ENCODE measurements at regions not wholly inside any gene's neighbourhood (a gene's known extent, or its start where the extent isn't known, plus 50 kb on each side); places are given as distances from the start of the nearest gene placed in this dataset.

- H3K9me3 ChIP-seq (ENCODE audit: control insufficient read depth, low read length) = peaks cover 1% of the 10 kb centered on the region
- intact Hi-C loops (cut with DNase I) = no loop called here
- H3K36me3 ChIP-seq (ENCODE audit: control insufficient read depth in 1 of 2, insufficient read depth in 2 of 2, low read length in 1 of 2) = no peaks in the 10 kb centered on the region
- H3K27me3 ChIP-seq (ENCODE audit: control insufficient read depth in 1 of 2, insufficient read depth in 2 of 2, low read length in 1 of 2) = no peaks in the 10 kb centered on the region
- ATAC-seq (ENCODE audit: low FRiP score) (no peak), DNase-seq (no peak)
- H3K4me3 ChIP-seq (ENCODE audit: low read length in 2 of 2) = no peak overlapping the region
- 31% methylated on average over 2 of the region's 2 CpGs for WGBS, 2 donors
- H3K27ac ChIP-seq (ENCODE audit: low read depth in 1 of 2, low read length in 2 of 2) = no peak overlapping the region
- no peaks in the 10 kb centered on the region for H3K4me1 ChIP-seq (ENCODE audit: control insufficient read depth in 1 of 2, insufficient read depth in 2 of 2, low read length in 2 of 2)
Measured at GRCh38 chr4:29805245-29805644, 914.9 kb upstream of the PCDH7 start.

GRCh38 chr4:29805916-29806480, 914.2 kb upstream of the PCDH7 start:
- no peaks in the 10 kb centered on the region for H3K27me3 ChIP-seq (ENCODE audit: control insufficient read depth in 1 of 2, insufficient read depth in 2 of 2, low read length in 1 of 2)
- 58 to 61% methylated on average over 3 of the region's 3 CpGs for WGBS, 2 donors
- intact Hi-C loops (cut with DNase I) = no loop called here
- DNase-seq (no peak), ATAC-seq (ENCODE audit: low FRiP score) (no peak)
- peaks cover 1% of the 10 kb centered on the region for H3K9me3 ChIP-seq (ENCODE audit: control insufficient read depth, low read length)
- H3K36me3 ChIP-seq (ENCODE audit: control insufficient read depth in 1 of 2, insufficient read depth in 2 of 2, low read length in 1 of 2) = no peaks in the 10 kb centered on the region
- H3K4me3 ChIP-seq (ENCODE audit: low read length in 2 of 2) = no peak overlapping the region
- H3K4me1 ChIP-seq (ENCODE audit: control insufficient read depth in 1 of 2, insufficient read depth in 2 of 2, low read length in 2 of 2) = no peaks in the 10 kb centered on the region
- H3K27ac ChIP-seq (ENCODE audit: low read depth in 1 of 2, low read length in 2 of 2) = no peak overlapping the region

GRCh38 chr4:29817961-29818360, 902.2 kb upstream of the PCDH7 start:
- no peaks in the 10 kb centered on the region for H3K9me3 ChIP-seq (ENCODE audit: control insufficient read depth, low read length)
- no peak for DNase-seq
- WGBS, 2 donors = 86 to 87% methylated on average over 4 of the region's 4 CpGs
- no peaks in the 10 kb centered on the region for H3K4me1 ChIP-seq (ENCODE audit: control insufficient read depth in 1 of 2, insufficient read depth in 2 of 2, low read length in 2 of 2)
- H3K27ac ChIP-seq (ENCODE audit: low read depth in 1 of 2, low read length in 2 of 2) = no peak overlapping the region
- intact Hi-C loops (cut with DNase I) = no loop called here
- H3K27me3 ChIP-seq (ENCODE audit: control insufficient read depth in 1 of 2, insufficient read depth in 2 of 2, low read length in 1 of 2) = no peaks in the 10 kb centered on the region
- no peak overlapping the region for H3K4me3 ChIP-seq (ENCODE audit: low read length in 2 of 2)
- no peaks in the 10 kb centered on the region for H3K36me3 ChIP-seq (ENCODE audit: control insufficient read depth in 1 of 2, insufficient read depth in 2 of 2, low read length in 1 of 2)
- no peak for ATAC-seq (ENCODE audit: low FRiP score)

- no peaks in the 10 kb centered on the region for H3K4me1 ChIP-seq (ENCODE audit: control insufficient read depth in 1 of 2, insufficient read depth in 2 of 2, low read length in 2 of 2)
- WGBS, 2 donors = 78 to 87% methylated on average over 2 of the region's 2 CpGs
- intact Hi-C loops (cut with DNase I) = no loop called here
- H3K36me3 ChIP-seq (ENCODE audit: control insufficient read depth in 1 of 2, insufficient read depth in 2 of 2, low read length in 1 of 2) = no peaks in the 10 kb centered on the region
- no peaks in the 10 kb centered on the region for H3K27me3 ChIP-seq (ENCODE audit: control insufficient read depth in 1 of 2, insufficient read depth in 2 of 2, low read length in 1 of 2)
- ATAC-seq (ENCODE audit: low FRiP score) (no peak), DNase-seq (no peak)
- H3K4me3 ChIP-seq (ENCODE audit: low read length in 2 of 2) = no peak overlapping the region
- no peak overlapping the region for H3K27ac ChIP-seq (ENCODE audit: low read depth in 1 of 2, low read length in 2 of 2)
- no peaks in the 10 kb centered on the region for H3K9me3 ChIP-seq (ENCODE audit: control insufficient read depth, low read length)
Measured at GRCh38 chr4:29829067-29829466, 891.1 kb upstream of the PCDH7 start.

- Histone ChIP-seq H3K4me1 (ENCODE audit: control insufficient read depth in 1 of 2, insufficient read depth in 2 of 2, low read length in 2 of 2) (no peaks in the 10 kb centered on the region), H3K4me3 (ENCODE audit: low read length in 2 of 2) (no peak overlapping the region), H3K36me3 (ENCODE audit: control insufficient read depth in 1 of 2, insufficient read depth in 2 of 2, low read length in 1 of 2) (no peaks in the 10 kb centered on the region), H3K9me3 (ENCODE audit: control insufficient read depth, low read length) (no peaks in the 10 kb centered on the region), H3K27me3 (ENCODE audit: control insufficient read depth in 1 of 2, insufficient read depth in 2 of 2, low read length in 1 of 2) (no peaks in the 10 kb centered on the region), H3K27ac (ENCODE audit: low read depth in 1 of 2, low read length in 2 of 2) (no peak overlapping the region)
- DNase-seq (no peak), ATAC-seq (ENCODE audit: low FRiP score) (no peak)
- intact Hi-C loops (cut with DNase I) = no loop called here
Measured at GRCh38 chr4:29852537-29852936, 867.6 kb upstream of the PCDH7 start.

- Histone ChIP-seq H3K27ac (ENCODE audit: low read depth in 1 of 2, low read length in 2 of 2) (no peak overlapping the region), H3K36me3 (ENCODE audit: control insufficient read depth in 1 of 2, insufficient read depth in 2 of 2, low read length in 1 of 2) (no peaks in the 10 kb centered on the region), H3K4me3 (ENCODE audit: low read length in 2 of 2) (no peak overlapping the region), H3K4me1 (ENCODE audit: control insufficient read depth in 1 of 2, insufficient read depth in 2 of 2, low read length in 2 of 2) (no peaks in the 10 kb centered on the region), H3K9me3 (ENCODE audit: control insufficient read depth, low read length) (no peaks in the 10 kb centered on the region), H3K27me3 (ENCODE audit: control insufficient read depth in 1 of 2, insufficient read depth in 2 of 2, low read length in 1 of 2) (no peaks in the 10 kb centered on the region)
- DNase-seq = no peak
- WGBS, 2 donors = 40 to 54% methylated on average over 2 of the region's 2 CpGs
- intact Hi-C loops (cut with DNase I) = no loop called here
- ATAC-seq (ENCODE audit: low FRiP score) = no peak
Measured at GRCh38 chr4:29853833-29854232, 866.3 kb upstream of the PCDH7 start.

- ATAC-seq (ENCODE audit: low FRiP score) (no peak), DNase-seq (no peak)
- intact Hi-C loops (cut with DNase I) = no loop called here
- Histone ChIP-seq H3K27me3 (ENCODE audit: control insufficient read depth in 1 of 2, insufficient read depth in 2 of 2, low read length in 1 of 2) (no peaks in the 10 kb centered on the region), H3K27ac (ENCODE audit: low read depth in 1 of 2, low read length in 2 of 2) (no peak overlapping the region), H3K9me3 (ENCODE audit: control insufficient read depth, low read length) (no peaks in the 10 kb centered on the region), H3K4me3 (ENCODE audit: low read length in 2 of 2) (no peak overlapping the region), H3K4me1 (ENCODE audit: control insufficient read depth in 1 of 2, insufficient read depth in 2 of 2, low read length in 2 of 2) (no peaks in the 10 kb centered on the region), H3K36me3 (ENCODE audit: control insufficient read depth in 1 of 2, insufficient read depth in 2 of 2, low read length in 1 of 2) (no peaks in the 10 kb centered on the region)
- 66 to 82% methylated on average over 1 of the region's 1 CpG for WGBS, 2 donors
Measured at GRCh38 chr4:29861307-29861706, 858.9 kb upstream of the PCDH7 start.

GRCh38 chr4:29867412-29867811, 852.8 kb upstream of the PCDH7 start:
- intact Hi-C loops (cut with DNase I) = no loop called here
- DNase-seq = no peak
- ATAC-seq (ENCODE audit: low FRiP score) = no peak
- H3K4me3 ChIP-seq (ENCODE audit: low read length in 2 of 2) = no peak overlapping the region
- H3K4me1 ChIP-seq (ENCODE audit: control insufficient read depth in 1 of 2, insufficient read depth in 2 of 2, low read length in 2 of 2) = no peaks in the 10 kb centered on the region
- H3K27ac ChIP-seq (ENCODE audit: low read depth in 1 of 2, low read length in 2 of 2) = no peak overlapping the region
- 29 to 30% methylated on average over 1 of the region's 1 CpG for WGBS, 2 donors
- no peaks in the 10 kb centered on the region for H3K27me3 ChIP-seq (ENCODE audit: control insufficient read depth in 1 of 2, insufficient read depth in 2 of 2, low read length in 1 of 2)
- no peaks in the 10 kb centered on the region for H3K36me3 ChIP-seq (ENCODE audit: control insufficient read depth in 1 of 2, insufficient read depth in 2 of 2, low read length in 1 of 2)
- peaks cover 1% of the 10 kb centered on the region for H3K9me3 ChIP-seq (ENCODE audit: control insufficient read depth, low read length)

GRCh38 chr4:29900336-29900735, 819.8 kb upstream of the PCDH7 start:
- H3K4me3 ChIP-seq (ENCODE audit: low read length in 2 of 2) = no peak overlapping the region
- DNase-seq = no peak
- WGBS, 2 donors = 94% methylated on average over 3 of the region's 3 CpGs
- intact Hi-C loops (cut with DNase I) = no loop called here
- H3K9me3 ChIP-seq (ENCODE audit: control insufficient read depth, low read length) = no peaks in the 10 kb centered on the region
- H3K4me1 ChIP-seq (ENCODE audit: control insufficient read depth in 1 of 2, insufficient read depth in 2 of 2, low read length in 2 of 2) = no peaks in the 10 kb centered on the region
- H3K27ac ChIP-seq (ENCODE audit: low read depth in 1 of 2, low read length in 2 of 2) = no peak overlapping the region
- no peaks in the 10 kb centered on the region for H3K36me3 ChIP-seq (ENCODE audit: control insufficient read depth in 1 of 2, insufficient read depth in 2 of 2, low read length in 1 of 2)
- H3K27me3 ChIP-seq (ENCODE audit: control insufficient read depth in 1 of 2, insufficient read depth in 2 of 2, low read length in 1 of 2) = no peaks in the 10 kb centered on the region
- ATAC-seq (ENCODE audit: low FRiP score) = no peak
